Left colon (tissue), 2 donors: ENCODE measurements at regions not wholly inside any gene's neighbourhood (a gene's known extent, or its start where the extent isn't known, plus 50 kb on each side); places are given as distances from the start of the nearest gene placed in this dataset.
"Not testable (repeated sequence)": the region's sequence is repeated elsewhere in the genome, so short reads cannot be mapped to it uniquely, and the experiment has no call there.

Experiments
- ATAC-seq: fragments of 200-7000 bp; cut with Tn5 transposase; one replicate; pipeline ENCODE4 v1.9.1; 2020; ENCODE audit warnings: mild to moderate bottlenecking, moderate library complexity
- DNase-seq, 2 donors: peaks; one replicate each; pipeline ENCODE4 v3.0.0-alpha.2; 2020
- intact Hi-C, 2 donors: fragments of 100-400 bp; cut with DNase I in 1 of 2; cut with micrococcal nuclease in 1 of 2; formaldehyde crosslinking; loops; one replicate each; pipeline versions ENCODE4 v1.11.2 to v1.14.0; 2022; cut with DNase I, micrococcal nuclease
- donor health status: DM: no; HTN: no; CAD: no.
- donor health status: DM: yes; HTN: yes; CAD: no.

DNA sequence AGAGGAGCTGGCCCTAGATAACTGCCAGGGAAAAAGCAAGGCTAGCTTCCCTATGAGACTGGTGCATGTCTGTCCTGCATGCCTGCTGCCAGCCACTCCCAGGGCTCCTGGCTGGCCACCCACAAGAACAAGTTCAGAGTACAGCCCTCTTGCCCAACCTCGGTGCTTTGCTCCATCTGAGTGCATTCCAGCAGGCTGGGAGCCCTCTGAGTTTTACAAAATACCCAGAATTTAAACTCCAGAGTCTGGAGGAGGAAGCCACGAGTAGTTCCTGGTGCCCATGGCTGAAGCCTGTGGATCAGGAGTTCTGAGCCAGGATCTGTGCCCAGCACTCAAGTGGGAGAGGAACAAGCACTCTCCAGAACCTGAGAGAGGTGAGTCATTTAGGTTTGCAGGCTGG, 111.6 kb downstream of the MAGEE2 start:
- ATAC-seq: no peak
- DNase-seq: no peak
- intact Hi-C loops: no loop called here

DNA sequence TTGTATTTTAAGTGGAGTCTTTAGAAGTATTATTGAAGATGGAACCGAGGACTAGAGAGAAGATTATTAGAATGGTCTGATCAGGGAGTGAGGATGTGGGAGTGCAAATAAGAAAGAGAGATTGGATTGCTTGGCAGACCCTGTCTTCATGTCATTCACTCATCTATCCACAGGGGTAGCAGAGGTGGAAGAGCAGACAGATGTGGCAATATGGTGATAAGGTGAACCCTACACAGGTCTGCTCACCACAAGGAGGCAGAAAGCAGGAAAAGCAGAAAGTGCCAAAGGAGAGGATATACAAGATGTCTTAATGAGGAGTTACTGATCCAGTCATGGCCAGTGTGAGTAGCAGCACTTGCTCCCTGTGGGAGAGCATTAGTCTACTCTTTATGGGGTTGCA, 129.4 kb downstream of the MAGEE2 start:
- intact Hi-C loops: no loop called here
- ATAC-seq (no peak), DNase-seq (no peak)

DNA sequence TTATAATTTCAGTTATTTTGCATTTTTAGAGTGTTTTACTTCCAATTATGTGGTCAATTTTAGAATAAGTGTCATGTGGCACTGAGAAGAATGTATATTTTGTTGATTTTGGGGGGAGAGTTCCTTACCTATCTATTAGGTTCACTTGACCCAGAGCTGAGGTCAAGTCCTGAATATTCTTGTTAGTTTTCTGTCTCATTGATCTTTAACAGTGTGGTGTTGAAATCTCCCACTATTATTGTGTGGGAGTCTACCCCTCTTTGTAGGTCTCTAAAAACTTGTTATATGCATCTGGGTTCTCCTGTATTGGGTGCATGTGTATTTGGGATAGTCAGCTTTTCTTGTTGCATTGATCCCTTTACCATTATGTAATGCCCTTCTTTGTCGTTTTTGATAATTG, 127.0 kb upstream of the ZDHHC15 start:
- intact Hi-C loops: no loop called here
- ATAC-seq: no peak

DNA sequence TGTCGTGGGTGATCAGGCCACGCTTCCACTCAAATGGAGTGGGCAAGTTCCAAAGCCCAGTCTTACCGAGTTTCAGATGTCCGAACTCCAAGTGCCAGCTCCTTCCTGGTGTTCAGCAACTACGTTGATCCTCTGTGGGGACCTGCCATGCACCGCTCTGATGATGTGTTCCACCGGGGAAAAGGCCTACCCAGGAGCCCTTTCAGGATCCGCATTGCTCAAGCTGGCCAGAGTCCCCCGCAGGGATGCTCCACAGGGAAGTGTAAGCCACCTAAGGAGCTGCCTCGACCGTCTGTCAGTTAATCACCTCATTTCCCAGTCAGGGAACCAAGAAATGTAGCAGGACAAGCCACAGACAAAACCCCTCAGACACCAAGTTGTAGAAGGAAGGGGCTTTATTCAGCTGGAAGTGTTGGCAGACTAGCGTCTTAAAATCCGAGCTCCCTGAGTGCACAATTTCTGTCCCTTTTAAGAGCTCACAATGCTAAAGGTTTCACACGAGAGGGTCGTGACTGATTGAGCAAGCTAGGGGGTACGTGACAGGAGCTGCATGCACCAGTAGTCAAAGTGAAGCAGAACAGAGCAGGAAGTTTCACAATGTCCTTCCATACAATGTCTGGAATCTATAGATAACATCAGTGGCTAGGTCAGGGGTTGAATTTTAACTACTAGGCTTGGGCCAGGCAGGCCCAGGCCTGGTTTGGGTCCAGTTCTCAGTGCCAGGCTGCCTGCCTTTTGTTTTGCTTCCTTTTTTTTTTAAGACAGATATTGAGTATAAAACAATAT, 126.2 kb upstream of the ZDHHC15 start:
- DNase-seq (no peak), ATAC-seq (no peak)
- intact Hi-C loops: no loop called here

More for the DNA sequence above, 127.0 kb upstream of the ZDHHC15 start:
- no peak for DNase-seq

DNA sequence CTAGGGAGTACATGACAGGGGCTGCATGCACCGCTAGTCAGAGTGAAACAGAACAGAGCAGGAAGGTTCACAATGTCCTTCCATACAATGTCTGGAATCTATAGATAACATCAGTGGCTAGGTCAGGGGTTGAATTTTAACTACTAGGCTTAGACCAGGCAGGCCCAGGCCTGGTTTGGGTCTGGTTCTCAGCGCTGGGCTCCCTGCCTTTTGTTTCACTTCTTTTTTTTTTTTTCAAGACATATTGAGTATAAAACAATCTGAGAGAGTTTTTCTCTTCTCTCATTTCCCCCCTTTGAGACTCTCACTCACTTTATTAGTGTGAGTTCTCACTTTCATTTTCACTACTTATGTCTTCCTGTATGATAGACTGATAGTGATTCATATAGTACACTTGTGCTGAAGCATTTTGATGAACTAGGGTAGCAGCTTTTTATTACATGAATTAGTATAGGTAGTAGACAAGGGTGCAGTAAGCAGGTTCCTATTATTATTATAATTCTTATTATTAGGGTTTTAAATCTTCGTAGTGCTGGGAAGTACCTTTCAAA, 120.0 kb upstream of the ZDHHC15 start:
- intact Hi-C loops: no loop called here
- DNase-seq (no peak), ATAC-seq (no peak)

DNA sequence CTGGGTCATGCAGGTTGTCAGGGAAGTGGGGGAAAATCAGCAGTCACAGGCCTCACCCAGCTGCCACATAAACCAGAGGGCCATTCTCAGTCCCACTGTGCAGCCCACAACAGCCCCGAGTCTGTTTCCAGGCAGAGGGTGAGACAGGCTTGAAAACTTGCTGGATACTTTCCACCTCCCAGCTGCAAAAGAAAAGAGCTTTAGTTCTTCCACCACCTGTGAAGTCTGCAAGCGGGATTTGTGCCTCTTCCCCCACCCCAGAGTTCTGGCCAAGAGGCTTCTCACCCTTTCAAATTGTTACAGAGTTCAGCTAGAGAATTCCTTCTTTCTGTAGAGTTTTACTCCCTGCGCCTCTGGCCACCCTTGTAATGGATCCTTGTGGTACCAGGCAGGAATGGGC, 115.5 kb upstream of the ZDHHC15 start:
- intact Hi-C loops: no loop called here
- no peak for ATAC-seq

DNA sequence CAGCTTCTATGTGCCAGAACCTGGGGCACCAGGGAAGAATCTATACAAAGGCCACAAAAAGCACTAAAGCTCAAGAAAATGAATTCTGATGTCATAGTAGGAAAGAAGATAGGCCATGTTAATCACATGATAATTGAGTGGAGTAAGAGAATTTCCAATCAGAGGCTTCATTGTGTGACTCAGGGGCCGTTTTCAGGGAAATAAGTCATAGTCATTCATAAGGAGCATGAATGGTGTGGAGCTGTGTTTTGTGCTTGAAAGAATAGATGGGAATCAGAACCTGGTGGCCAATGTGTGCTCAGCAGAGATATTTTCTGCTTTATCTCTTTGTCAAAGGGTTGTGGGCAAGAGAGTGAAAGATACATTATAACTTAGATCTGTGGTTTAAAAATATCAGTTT, 102.4 kb upstream of the ZDHHC15 start:
- ATAC-seq (no peak), DNase-seq (no peak)
- intact Hi-C loops: no loop called here

More for the DNA sequence above, 115.5 kb upstream of the ZDHHC15 start:
- DNase-seq: no peak

DNA sequence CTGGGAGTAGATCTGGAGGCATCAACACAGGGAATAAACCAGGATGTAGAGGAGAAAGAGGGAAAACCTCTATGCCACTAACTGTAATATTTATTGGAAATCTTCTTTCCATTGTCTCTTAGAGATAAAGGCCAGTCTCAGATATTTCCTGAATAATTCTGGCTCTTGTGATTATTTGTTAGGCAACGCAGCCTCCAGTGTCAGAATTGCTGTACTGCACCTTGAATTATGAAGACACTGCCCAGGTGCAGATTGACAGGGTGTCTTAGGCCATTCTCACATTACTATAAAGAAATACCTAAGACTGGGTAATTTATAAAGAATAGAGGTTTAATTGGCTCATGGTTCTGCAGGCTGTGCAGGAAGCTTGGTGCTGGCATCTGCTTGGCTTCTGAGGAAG, 100.7 kb upstream of the ZDHHC15 start:
- intact Hi-C loops: no loop called here
- DNase-seq (no peak), ATAC-seq (no peak)

DNA sequence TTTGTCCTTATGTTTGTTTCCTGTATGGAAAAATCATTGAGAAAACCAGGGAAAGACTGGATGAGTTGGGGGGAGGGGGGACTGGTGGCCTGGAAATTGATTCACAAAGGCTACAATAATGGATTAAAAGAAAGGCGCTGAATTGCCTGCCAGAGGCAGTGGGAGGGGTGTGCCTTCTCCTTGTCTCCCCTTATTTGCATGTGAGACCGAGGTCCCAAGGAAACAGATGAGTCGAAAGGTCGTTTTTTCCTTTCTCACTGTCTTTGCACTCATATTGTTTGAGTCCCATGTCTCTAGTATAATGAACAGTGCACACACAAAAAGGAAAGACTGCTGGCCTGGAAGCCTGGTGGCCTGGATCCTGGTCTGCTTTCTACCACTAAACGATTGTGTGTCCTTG, 86.6 kb upstream of the ZDHHC15 start:
- ATAC-seq (no peak), DNase-seq (no peak)
- intact Hi-C loops: no loop called here

DNA sequence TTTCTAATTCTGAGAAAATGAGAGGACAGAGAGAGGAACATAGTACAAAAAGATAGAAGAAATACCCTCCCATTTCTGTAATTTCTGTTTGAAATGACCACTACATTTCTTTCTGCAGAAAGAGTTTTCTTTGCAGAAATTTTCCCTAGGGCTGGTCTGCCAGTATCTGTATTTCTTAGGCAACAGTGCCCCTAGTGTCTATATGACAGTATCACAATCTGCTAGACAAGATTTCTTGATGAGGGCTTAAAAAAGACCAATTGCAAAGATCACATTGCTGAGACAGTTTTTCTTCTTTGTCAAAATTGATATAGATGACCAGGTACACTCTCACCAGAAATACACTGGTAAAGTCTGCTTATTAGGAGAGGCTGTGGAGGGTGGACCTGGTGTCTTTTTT, 81.0 kb upstream of the ZDHHC15 start:
- DNase-seq: no peak
- ATAC-seq: peak; percentile 36
- intact Hi-C loops: no loop called here

DNA sequence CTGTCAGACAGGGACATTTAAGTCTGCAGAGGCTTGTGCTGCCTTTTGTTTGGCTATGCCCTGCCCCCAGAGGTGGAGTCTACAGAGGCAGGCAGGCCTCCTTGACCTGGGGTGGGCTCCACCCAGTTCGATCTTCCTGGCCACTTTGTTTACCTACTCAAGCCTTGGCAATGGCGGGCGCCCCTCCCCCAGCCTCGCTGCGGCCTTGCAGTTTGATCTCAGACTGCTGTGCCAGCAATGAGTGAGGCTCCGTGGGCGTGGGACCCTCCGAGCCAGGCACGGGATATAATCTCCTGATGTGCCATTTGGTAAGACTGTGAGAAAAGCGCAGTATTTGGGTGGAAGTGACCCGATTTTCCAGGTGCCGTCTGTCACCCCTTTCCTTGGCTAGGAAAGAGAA, 79.2 kb upstream of the ZDHHC15 start:
- intact Hi-C loops, ATAC-seq, DNase-seq: not testable (repeated sequence)

DNA sequence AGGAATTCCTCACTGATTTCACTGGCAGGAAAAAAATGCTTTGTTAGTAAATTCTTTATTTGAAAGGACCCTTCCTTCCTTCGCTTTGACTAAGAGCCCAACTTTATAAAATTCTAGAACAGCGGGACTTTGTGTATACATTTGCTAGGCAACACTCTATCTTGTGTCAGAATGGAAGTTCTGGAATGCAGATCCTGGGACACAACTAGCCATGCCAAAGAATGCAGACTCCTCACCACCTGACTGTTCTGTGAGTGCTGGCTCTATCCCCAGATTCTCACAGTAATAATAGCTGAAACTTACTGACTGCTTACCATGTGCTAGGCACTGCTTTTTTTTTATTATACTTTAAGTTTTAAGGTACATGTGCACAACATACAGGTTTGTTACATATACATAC, 73.3 kb upstream of the ZDHHC15 start:
- ATAC-seq: no peak
- intact Hi-C loops: no loop called here
- no peak for DNase-seq

DNA sequence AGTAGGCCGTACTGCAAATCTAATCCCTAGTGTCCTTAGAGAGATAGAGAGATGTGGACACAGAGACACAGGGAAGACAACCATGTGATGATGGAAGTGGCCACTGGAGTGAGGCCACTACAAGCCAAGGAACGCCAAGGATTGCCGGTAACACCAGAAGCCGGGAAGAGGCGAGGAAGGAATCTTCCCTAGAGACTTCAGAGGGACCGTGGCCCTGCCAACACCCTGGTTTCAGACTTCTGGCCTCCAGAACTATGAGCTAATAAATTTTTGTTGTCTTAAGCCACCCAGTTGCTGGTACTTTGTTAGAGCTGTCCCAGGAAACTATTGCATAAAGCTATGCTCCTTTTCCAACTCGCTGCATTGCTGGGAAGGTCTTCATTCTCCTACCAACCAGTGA, 70.3 kb upstream of the ZDHHC15 start:
- ATAC-seq, intact Hi-C loops, DNase-seq: not testable (repeated sequence)

DNA sequence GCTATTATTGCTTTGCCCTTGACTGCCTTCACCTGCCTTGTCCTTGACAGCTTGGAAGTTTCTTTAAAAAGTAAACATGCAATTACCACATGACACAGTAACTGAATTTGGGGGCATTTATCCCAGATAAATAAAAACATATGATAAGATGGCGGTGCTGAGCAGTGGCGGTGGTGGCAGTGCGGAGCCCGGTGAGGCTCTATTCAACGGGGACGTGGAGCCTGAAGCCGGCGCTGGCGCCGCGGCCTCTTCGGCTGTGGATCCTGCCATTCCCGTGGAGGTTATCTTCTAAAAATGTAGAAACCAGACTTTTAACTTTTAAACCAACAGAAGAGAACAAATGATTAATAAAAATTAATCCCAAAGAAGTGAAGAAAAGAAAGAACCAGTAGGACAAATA, 59.7 kb upstream of the ZDHHC15 start:
- no peak for DNase-seq
- intact Hi-C loops: no loop called here
- no peak for ATAC-seq
